ENCODE measurements at regions not wholly inside any gene's neighbourhood (a gene's known extent, or its start where the extent isn't known, plus 50 kb on each side); places are given as distances from the start of the nearest gene placed in this dataset.

GRCh38 chr11:70861559-70861958, 390.8 kb downstream of the SHANK2 start:
- no peaks in the 10 kb centered on the region for H3K27me3 ChIP-seq (replicated peaks in 2 of 5; ENCODE audit: control insufficient read depth in 4 of 5, insufficient read depth in 5 of 5, low read length in 4 of 5)
- H3K36me3 ChIP-seq (ENCODE audit: control insufficient read depth in 4 of 4, insufficient read depth in 4 of 4, low read length in 3 of 4): no peaks in the 10 kb centered on the region
- 85% methylated on average over 2 of the region's 2 CpGs for WGBS (ENCODE audit: insufficient coverage)
- H3K27ac ChIP-seq (ENCODE audit: insufficient read depth in 1 of 2, low read depth in 1 of 2, low read length in 2 of 2, poor library complexity in 1 of 2, severe bottlenecking in 2 of 2): no peak overlapping the region
- peaks cover 0 to 2% (median 0%) of the 10 kb centered on the region in 4 experiments for H3K4me1 ChIP-seq (ENCODE audit: control extremely low read depth in 1 of 4, control insufficient read depth in 4 of 4, insufficient read depth in 4 of 4, low read length in 3 of 4)
- no peaks in the 10 kb centered on the region for H3K9me3 ChIP-seq (ENCODE audit: control extremely low read depth in 1 of 5, control insufficient read depth in 4 of 5, insufficient read depth in 2 of 5, low read depth in 1 of 5, low read length in 4 of 5)
- ChIA-PET CTCF (no interaction called here), POLR2A (no interaction called here)
- no peak overlapping the region for H3K4me3 ChIP-seq (ENCODE audit: control insufficient read depth in 1 of 7, extremely low read depth in 1 of 7, insufficient read depth in 4 of 7, low read depth in 2 of 7, low read length in 6 of 7)
- no peak for DNase-seq

- no peak overlapping the region for H3K4me3 ChIP-seq (ENCODE audit: control insufficient read depth in 1 of 7, extremely low read depth in 1 of 7, insufficient read depth in 4 of 7, low read depth in 2 of 7, low read length in 6 of 7)
- no peaks in the 10 kb centered on the region for H3K27me3 ChIP-seq (replicated peaks in 2 of 5; ENCODE audit: control insufficient read depth in 4 of 5, insufficient read depth in 5 of 5, low read length in 4 of 5)
- no peak for DNase-seq
- CTCF ChIA-PET: no interaction called here
- H3K4me1 ChIP-seq (ENCODE audit: control extremely low read depth in 1 of 4, control insufficient read depth in 4 of 4, insufficient read depth in 4 of 4, low read length in 3 of 4): peaks cover 0 to 2% (median 0%) of the 10 kb centered on the region in 4 experiments
- POLR2A ChIA-PET: no interaction called here
- no peaks in the 10 kb centered on the region for H3K36me3 ChIP-seq (ENCODE audit: control insufficient read depth in 4 of 4, insufficient read depth in 4 of 4, low read length in 3 of 4)
- 86% methylated on average over 5 of the region's 6 CpGs for WGBS (ENCODE audit: insufficient coverage)
- H3K27ac ChIP-seq (ENCODE audit: insufficient read depth in 1 of 2, low read depth in 1 of 2, low read length in 2 of 2, poor library complexity in 1 of 2, severe bottlenecking in 2 of 2): no peak overlapping the region
- H3K9me3 ChIP-seq (ENCODE audit: control extremely low read depth in 1 of 5, control insufficient read depth in 4 of 5, insufficient read depth in 2 of 5, low read depth in 1 of 5, low read length in 4 of 5): no peaks in the 10 kb centered on the region
These were observed 390.3 kb downstream of the SHANK2 start for GRCh38 chr11:70862093-70862492.

GRCh38 chr11:70863186-70863585, 389.2 kb downstream of the SHANK2 start:
- 98% methylated on average over 8 of the region's 9 CpGs for WGBS (ENCODE audit: insufficient coverage)

GRCh38 chr11:70863993-70864392, 388.4 kb downstream of the SHANK2 start:
- CTCF ChIA-PET: no interaction called here
- 87% methylated on average over 4 of the region's 4 CpGs for WGBS (ENCODE audit: insufficient coverage)
- H3K27ac ChIP-seq (ENCODE audit: insufficient read depth in 1 of 2, low read depth in 1 of 2, low read length in 2 of 2, poor library complexity in 1 of 2, severe bottlenecking in 2 of 2): no peak overlapping the region
- H3K27me3 ChIP-seq (replicated peaks in 2 of 5; ENCODE audit: control insufficient read depth in 4 of 5, insufficient read depth in 5 of 5, low read length in 4 of 5): no peaks in the 10 kb centered on the region
- DNase-seq: no peak
- H3K36me3 ChIP-seq (ENCODE audit: control insufficient read depth in 4 of 4, insufficient read depth in 4 of 4, low read length in 3 of 4): no peaks in the 10 kb centered on the region
- POLR2A ChIA-PET: no interaction called here
- H3K4me3 ChIP-seq (ENCODE audit: control insufficient read depth in 1 of 7, extremely low read depth in 1 of 7, insufficient read depth in 4 of 7, low read depth in 2 of 7, low read length in 6 of 7): no peak overlapping the region
- no peaks in the 10 kb centered on the region for H3K9me3 ChIP-seq (ENCODE audit: control extremely low read depth in 1 of 5, control insufficient read depth in 4 of 5, insufficient read depth in 2 of 5, low read depth in 1 of 5, low read length in 4 of 5)
- no peaks in the 10 kb centered on the region for H3K4me1 ChIP-seq (ENCODE audit: control extremely low read depth in 1 of 4, control insufficient read depth in 4 of 4, insufficient read depth in 4 of 4, low read length in 3 of 4)

More at GRCh38 chr11:70863186-70863585, 389.2 kb downstream of the SHANK2 start:
- Histone ChIP-seq H3K4me1 (ENCODE audit: control extremely low read depth in 1 of 4, control insufficient read depth in 4 of 4, insufficient read depth in 4 of 4, low read length in 3 of 4) (no peaks in the 10 kb centered on the region), H3K36me3 (ENCODE audit: control insufficient read depth in 4 of 4, insufficient read depth in 4 of 4, low read length in 3 of 4) (no peaks in the 10 kb centered on the region), H3K27me3 (replicated peaks in 2 of 5; ENCODE audit: control insufficient read depth in 4 of 5, insufficient read depth in 5 of 5, low read length in 4 of 5) (no peaks in the 10 kb centered on the region), H3K27ac (ENCODE audit: insufficient read depth in 1 of 2, low read depth in 1 of 2, low read length in 2 of 2, poor library complexity in 1 of 2, severe bottlenecking in 2 of 2) (no peak overlapping the region), H3K4me3 (ENCODE audit: control insufficient read depth in 1 of 7, extremely low read depth in 1 of 7, insufficient read depth in 4 of 7, low read depth in 2 of 7, low read length in 6 of 7) (no peak overlapping the region), H3K9me3 (ENCODE audit: control extremely low read depth in 1 of 5, control insufficient read depth in 4 of 5, insufficient read depth in 2 of 5, low read depth in 1 of 5, low read length in 4 of 5) (no peaks in the 10 kb centered on the region)
- no peak for DNase-seq
- POLR2A ChIA-PET: no interaction called here
- CTCF ChIA-PET: interaction anchor here (1.1 kb wide), 1 partner anchor 33 kb away, joined by 3 read pairs; no protein-coding TSS in a partner anchor

- CTCF ChIA-PET: no interaction called here
- no peak for DNase-seq
- Histone ChIP-seq H3K27me3 (replicated peaks in 2 of 5; ENCODE audit: control insufficient read depth in 4 of 5, insufficient read depth in 5 of 5, low read length in 4 of 5) (peaks cover 0 to 5% (median 0%) of the 10 kb centered on the region in 5 experiments), H3K4me3 (ENCODE audit: control insufficient read depth in 1 of 7, extremely low read depth in 1 of 7, insufficient read depth in 4 of 7, low read depth in 2 of 7, low read length in 6 of 7) (no peak overlapping the region), H3K9me3 (ENCODE audit: control extremely low read depth in 1 of 5, control insufficient read depth in 4 of 5, insufficient read depth in 2 of 5, low read depth in 1 of 5, low read length in 4 of 5) (no peaks in the 10 kb centered on the region), H3K27ac (ENCODE audit: insufficient read depth in 1 of 2, low read depth in 1 of 2, low read length in 2 of 2, poor library complexity in 1 of 2, severe bottlenecking in 2 of 2) (no peak overlapping the region), H3K4me1 (ENCODE audit: control extremely low read depth in 1 of 4, control insufficient read depth in 4 of 4, insufficient read depth in 4 of 4, low read length in 3 of 4) (no peaks in the 10 kb centered on the region), H3K36me3 (ENCODE audit: control insufficient read depth in 4 of 4, insufficient read depth in 4 of 4, low read length in 3 of 4) (no peaks in the 10 kb centered on the region)
- POLR2A ChIA-PET: no interaction called here
- WGBS (ENCODE audit: insufficient coverage): 96% methylated on average over 8 of the region's 10 CpGs
These were observed 387.0 kb downstream of the SHANK2 start for GRCh38 chr11:70865356-70865755.

GRCh38 chr11:70866834-70867233, 385.5 kb downstream of the SHANK2 start:
- WGBS (ENCODE audit: insufficient coverage): 88% methylated on average over 9 of the region's 9 CpGs
- no peak for DNase-seq
- Histone ChIP-seq H3K9me3 (ENCODE audit: control extremely low read depth in 1 of 5, control insufficient read depth in 4 of 5, insufficient read depth in 2 of 5, low read depth in 1 of 5, low read length in 4 of 5) (no peaks in the 10 kb centered on the region), H3K4me1 (ENCODE audit: control extremely low read depth in 1 of 4, control insufficient read depth in 4 of 4, insufficient read depth in 4 of 4, low read length in 3 of 4) (no peaks in the 10 kb centered on the region), H3K4me3 (ENCODE audit: control insufficient read depth in 1 of 7, extremely low read depth in 1 of 7, insufficient read depth in 4 of 7, low read depth in 2 of 7, low read length in 6 of 7) (no peak overlapping the region), H3K36me3 (ENCODE audit: control insufficient read depth in 4 of 4, insufficient read depth in 4 of 4, low read length in 3 of 4) (no peaks in the 10 kb centered on the region), H3K27me3 (replicated peaks in 2 of 5; ENCODE audit: control insufficient read depth in 4 of 5, insufficient read depth in 5 of 5, low read length in 4 of 5) (peaks cover 0 to 12% (median 0%) of the 10 kb centered on the region in 5 experiments), H3K27ac (ENCODE audit: insufficient read depth in 1 of 2, low read depth in 1 of 2, low read length in 2 of 2, poor library complexity in 1 of 2, severe bottlenecking in 2 of 2) (no peak overlapping the region)
- ChIA-PET CTCF (no interaction called here), POLR2A (no interaction called here)

GRCh38 chr11:70867281-70868047, 384.9 kb downstream of the SHANK2 start:
- no peaks in the 10 kb centered on the region for H3K9me3 ChIP-seq (ENCODE audit: control extremely low read depth in 1 of 5, control insufficient read depth in 4 of 5, insufficient read depth in 2 of 5, low read depth in 1 of 5, low read length in 4 of 5)
- POLR2A ChIA-PET: no interaction called here
- 92% methylated on average over 23 of the region's 25 CpGs for WGBS (ENCODE audit: insufficient coverage)

More at GRCh38 chr11:70867281-70868047, 384.9 kb downstream of the SHANK2 start:
- peaks cover 0 to 14% (median 0%) of the 10 kb centered on the region in 5 experiments for H3K27me3 ChIP-seq (replicated peaks in 2 of 5; ENCODE audit: control insufficient read depth in 4 of 5, insufficient read depth in 5 of 5, low read length in 4 of 5)
- no peaks in the 10 kb centered on the region for H3K36me3 ChIP-seq (ENCODE audit: control insufficient read depth in 4 of 4, insufficient read depth in 4 of 4, low read length in 3 of 4)
- CTCF ChIA-PET: no interaction called here
- H3K27ac ChIP-seq (ENCODE audit: insufficient read depth in 1 of 2, low read depth in 1 of 2, low read length in 2 of 2, poor library complexity in 1 of 2, severe bottlenecking in 2 of 2): no peak overlapping the region
- no peak overlapping the region for H3K4me3 ChIP-seq (ENCODE audit: control insufficient read depth in 1 of 7, extremely low read depth in 1 of 7, insufficient read depth in 4 of 7, low read depth in 2 of 7, low read length in 6 of 7)
- H3K4me1 ChIP-seq (ENCODE audit: control extremely low read depth in 1 of 4, control insufficient read depth in 4 of 4, insufficient read depth in 4 of 4, low read length in 3 of 4): no peaks in the 10 kb centered on the region
- no peak for DNase-seq
